Stomach (tissue), 8 donors: ENCODE measurements at regions not wholly inside any gene's neighbourhood (a gene's known extent, or its start where the extent isn't known, plus 50 kb on each side); places are given as distances from the start of the nearest gene placed in this dataset.

Experiments used
- DNase-seq, 2 donors: peaks; one replicate each; pipeline versions ENCODE4 v3.0.0 to v3.0.0-alpha.2; 2013 to 2019
- H3K27ac ChIP-seq, 5 donors: fragments of 200-600 bp in 4 of 5; sonication (generic) in 4 of 5; one replicate each; pipeline ENCODE4 v1.5.1; 2013 to 2019; ENCODE audit warnings: mild to moderate bottlenecking in 1 of 5, moderate library complexity in 1 of 5
- H3K27me3 ChIP-seq, 3 donors: fragments of 200-600 bp; sonication (generic); one replicate each; pipeline ENCODE4 v1.5.1; 2017 to 2019; ENCODE audit warnings: mixed run types in 1 of 3
- H3K36me3 ChIP-seq, 4 donors: fragments of 200-600 bp; sonication (generic); 1 replicate in 3 of 4; 2 replicates in 1 of 4; pipeline ENCODE4 v1.5.1; 2016 to 2019
- H3K4me1 ChIP-seq, 4 donors: fragments of 200-600 bp; sonication (generic); one replicate each; pipeline ENCODE4 v1.5.1; 2016 to 2019
- H3K4me3 ChIP-seq, 4 donors: fragments of 200-600 bp; sonication (generic) in 3 of 4; one replicate each; pipeline ENCODE4 v1.5.1; 2016 to 2019; ENCODE audit warnings: mild to moderate bottlenecking in 1 of 4
- H3K9me3 ChIP-seq, 4 donors: fragments of 200-600 bp; sonication (generic); one replicate each; pipeline ENCODE4 v1.5.1; 2016 to 2019
- CTCF ChIP-seq, 7 experiments: fragments of 450-650 bp in 4 of 7; fragments of 200-600 bp in 3 of 7; sonication (generic) in 3 of 7; IDR thresholded peaks; one replicate each; pipeline ENCODE4 v1.5.1; 2016 to 2019; ENCODE audit warnings: antibody characterized with exemption in 7 of 7, control low read depth in 2 of 7, mild to moderate bottlenecking in 1 of 7
- EP300 ChIP-seq: sonication (generic); formaldehyde crosslinking; IDR thresholded peaks from one replicate; pipeline ENCODE4 v1.6.1; 2017; ENCODE audit warnings: antibody characterized with exemption
- POLR2A ChIP-seq, 4 donors: fragments of 450-650 bp; IDR thresholded peaks; one replicate each; pipeline ENCODE4 v1.6.1; 2016; ENCODE audit warnings: antibody characterized with exemption in 4 of 4, control low read depth in 2 of 4, mild to moderate bottlenecking in 1 of 4, moderate library complexity in 1 of 4
- POLR2AphosphoS5 ChIP-seq, 3 donors: sonication (generic); formaldehyde crosslinking; IDR thresholded peaks; one replicate each; pipeline ENCODE4 v1.6.1; 2016; ENCODE audit warnings: antibody characterized with exemption in 3 of 3
- WGBS, 5 donors: extraction: QIAGEN DNeasy Blood & Tissue Kit in 3 of 5; methylation state at CpG; one replicate each; pipeline versions ENCODE4 v1.1.5 to v1.1.7; 2013 to 2018; 5-methylcytosine and 5-hydroxymethylcytosine counted together
- intact Hi-C: fragments of 100-400 bp; cut with DNase I; formaldehyde crosslinking; loops from one replicate; pipeline ENCODE4 v1.15.1; 2023; ENCODE audit warnings: low total_unique reads
- donor health status: healthy with polysubstance abuse.
- donor health status: Bipolar disorder and iron deficiency.
- donor health status: healthy.

GRCh38 chr2:129892773-129893172 is 86.7 kb upstream of the RAB6C start:
- no peaks in the 10 kb centered on the region for H3K9me3 ChIP-seq
- TF ChIP-seq POLR2A (IDR thresholded peaks at IDR 0.05) (no peak), EP300 (no peak), CTCF (IDR thresholded peaks at IDR 0.05) (no peak), POLR2AphosphoS5 (IDR thresholded peaks at IDR 0.05) (no peak)
- intact Hi-C loops = no loop called here
- H3K27ac ChIP-seq = no peak overlapping the region
- 84 to 94% (median 91%) methylated on average over 6 of the region's 6 CpGs for WGBS, 5 donors
- no peak for DNase-seq
- H3K36me3 ChIP-seq = no peaks in the 10 kb centered on the region
- H3K4me1 ChIP-seq = no peaks in the 10 kb centered on the region
- H3K4me3 ChIP-seq = no peak overlapping the region
- peaks cover 0 to 38% (median 5%) of the 10 kb centered on the region in 3 donors for H3K27me3 ChIP-seq

DNA sequence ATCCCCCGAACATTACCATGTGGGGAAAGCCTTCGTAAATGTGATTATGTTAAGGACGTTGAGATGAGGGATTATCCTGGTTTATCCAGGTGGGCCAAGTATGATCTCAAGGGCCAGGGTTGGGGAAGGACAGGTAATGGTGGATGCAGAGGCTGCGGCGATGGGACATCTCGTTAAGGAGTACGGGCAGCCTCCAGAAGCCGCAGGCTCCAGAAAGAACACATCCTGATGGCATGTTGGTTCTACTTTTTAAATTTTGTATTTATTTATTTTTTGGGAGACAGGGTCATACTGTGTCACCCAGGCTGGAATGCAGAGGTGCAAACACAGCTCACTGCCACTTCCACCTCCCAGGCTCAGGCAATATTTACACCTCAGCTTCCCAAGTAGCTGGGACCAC is 86.2 kb upstream of the RAB6C start:
- WGBS, 5 donors = 74 to 82% (median 79%) methylated on average over 8 of the region's 8 CpGs
- Histone ChIP-seq H3K4me1 (no peaks in the 10 kb centered on the region), H3K27ac (no peak overlapping the region), H3K36me3 (no peaks in the 10 kb centered on the region), H3K27me3 (peaks cover 0 to 38% (median 3%) of the 10 kb centered on the region in 3 donors), H3K9me3 (peaks cover 0 to 3% (median 0%) of the 10 kb centered on the region in 4 donors), H3K4me3 (no peak overlapping the region)
- TF ChIP-seq CTCF (IDR thresholded peaks at IDR 0.05) (no peak), POLR2A (IDR thresholded peaks at IDR 0.05) (no peak), EP300 (no peak), POLR2AphosphoS5 (IDR thresholded peaks at IDR 0.05) (no peak)
- intact Hi-C loops = no loop called here
- DNase-seq = no peak

- peaks cover 0 to 9% (median 5%) of the 10 kb centered on the region in 4 donors for H3K9me3 ChIP-seq
- TF ChIP-seq POLR2A (IDR thresholded peaks at IDR 0.05) = no peak
- no peak for TF ChIP-seq EP300
- TF ChIP-seq POLR2AphosphoS5 (IDR thresholded peaks at IDR 0.05) = no peak
- no peak for TF ChIP-seq CTCF (IDR thresholded peaks at IDR 0.05)
- H3K36me3 ChIP-seq = no peaks in the 10 kb centered on the region
- H3K27ac ChIP-seq = no peak overlapping the region
- intact Hi-C loops = no loop called here
- H3K4me1 ChIP-seq = no peaks in the 10 kb centered on the region
- peaks cover 0 to 38% (median 3%) of the 10 kb centered on the region in 3 donors for H3K27me3 ChIP-seq
- WGBS, 5 donors = 76 to 92% (median 81%) methylated on average over 8 of the region's 8 CpGs
- no peak overlapping the region for H3K4me3 ChIP-seq
- DNase-seq = peak in 1 of 2 donors; percentile 14
Observed at GRCh38 chr2:129894616-129895015, 84.8 kb upstream of the RAB6C start.

GRCh38 chr2:129895061-129895460 is 84.4 kb upstream of the RAB6C start:
- no peaks in the 10 kb centered on the region for H3K4me1 ChIP-seq
- TF ChIP-seq POLR2A (IDR thresholded peaks at IDR 0.05) = no peak
- no peak for TF ChIP-seq EP300
- TF ChIP-seq POLR2AphosphoS5 (IDR thresholded peaks at IDR 0.05) = no peak
- TF ChIP-seq CTCF (IDR thresholded peaks at IDR 0.05) = no peak
- intact Hi-C loops = no loop called here
- no peak overlapping the region for H3K4me3 ChIP-seq
- 69 to 89% (median 85%) methylated on average over 3 to 5 of the region's 5 CpGs for WGBS, 5 donors
- peaks cover 0 to 11% (median 6%) of the 10 kb centered on the region in 4 donors for H3K9me3 ChIP-seq
- no peak overlapping the region for H3K27ac ChIP-seq
- H3K27me3 ChIP-seq = peaks cover 0 to 38% (median 3%) of the 10 kb centered on the region in 3 donors
- H3K36me3 ChIP-seq = no peaks in the 10 kb centered on the region
- DNase-seq = peak in 1 of 2 donors; percentile 17
